Activated CD4-positive, alpha-beta T cell treated with anti-CD3 and anti-CD28 coated beads, Interleukin-2, amount 50 U/mL, for 4 hours (primary cell): ENCODE measurements at regions not wholly inside any gene's neighbourhood (a gene's known extent, or its start where the extent isn't known, plus 50 kb on each side); places are given as distances from the start of the nearest gene placed in this dataset.

Experiments
- DNase-seq, 2 experiments: peaks; one replicate each; pipeline ENCODE4 v3.0.0-alpha.2; 2020

- no peak for DNase-seq
These were observed 560.8 kb downstream of the BRD1 start for GRCh38 chr22:49266561-49267519.

- DNase-seq, result no peak
These were observed 563.0 kb downstream of the BRD1 start for GRCh38 chr22:49264696-49265095.

GRCh38 chr22:49263101-49263500 is 564.6 kb downstream of the BRD1 start:
- no peak for DNase-seq

- DNase-seq, result no peak
These were observed 565.5 kb downstream of the BRD1 start for GRCh38 chr22:49262167-49262566.

GRCh38 chr22:49261616-49262015 is 566.1 kb downstream of the BRD1 start:
- DNase-seq, result no peak

- DNase-seq, result no peak
These were observed 566.7 kb downstream of the BRD1 start for GRCh38 chr22:49260681-49261580.

GRCh38 chr22:49259839-49260615 is 567.6 kb downstream of the BRD1 start:
- no peak for DNase-seq

- DNase-seq, result no peak
These were observed 569.3 kb downstream of the BRD1 start for GRCh38 chr22:49258107-49259010.

- no peak for DNase-seq
These were observed 570.1 kb downstream of the BRD1 start for GRCh38 chr22:49257551-49257961.

GRCh38 chr22:49255741-49256318 is 571.8 kb downstream of the BRD1 start:
- no peak for DNase-seq

GRCh38 chr22:49255154-49255553 is 572.5 kb downstream of the BRD1 start:
- DNase-seq, result no peak

GRCh38 chr22:49253656-49254055 is 574.0 kb downstream of the BRD1 start:
- DNase-seq, result no peak

- no peak for DNase-seq
These were observed 576.3 kb downstream of the BRD1 start for GRCh38 chr22:49251371-49251770.

- DNase-seq, result no peak
These were observed 580.3 kb downstream of the BRD1 start for GRCh38 chr22:49247194-49247924.

- no peak for DNase-seq
These were observed 582.9 kb downstream of the BRD1 start for GRCh38 chr22:49244466-49245420.

GRCh38 chr22:49243965-49244364 is 583.7 kb downstream of the BRD1 start:
- no peak for DNase-seq

GRCh38 chr22:49243335-49243734 is 584.3 kb downstream of the BRD1 start:
- DNase-seq, result no peak

GRCh38 chr22:49242480-49242879 is 585.2 kb downstream of the BRD1 start:
- DNase-seq, result no peak

- DNase-seq, result no peak
These were observed 586.4 kb downstream of the BRD1 start for GRCh38 chr22:49241174-49241851.
